Epidermal melanocyte (primary cell): ENCODE measurements at regions not wholly inside any gene's neighbourhood (a gene's known extent, or its start where the extent isn't known, plus 50 kb on each side); places are given as distances from the start of the nearest gene placed in this dataset.
"Not testable (repeated sequence)": the region's sequence is repeated elsewhere in the genome, so short reads cannot be mapped to it uniquely, and the experiment has no call there.

Source experiments
- DNase-seq: peaks from one replicate; pipeline ENCODE4 v3.0.0; 2011; ENCODE audit warnings: low spot score; ENCODE audit not compliant: insufficient read length

DNA sequence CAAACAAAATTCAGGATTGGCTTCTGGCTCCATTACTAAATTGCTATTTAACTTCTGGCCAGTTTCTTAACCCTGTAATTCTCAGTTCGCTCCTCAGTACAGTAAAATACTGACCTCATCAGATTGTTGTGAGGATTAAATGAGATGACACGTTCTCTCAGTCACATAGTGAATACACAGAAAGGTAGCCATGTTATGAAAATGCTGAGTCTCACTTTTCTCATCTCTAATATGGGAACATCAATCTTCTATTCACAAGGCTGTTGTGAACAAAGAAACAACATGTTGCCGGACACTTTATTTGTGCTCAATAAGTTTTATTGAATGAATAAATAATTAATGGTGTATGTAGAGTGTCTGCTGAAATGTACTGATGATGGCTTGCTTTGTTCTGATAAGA is 924.5 kb upstream of the GOT2 start:
- no peak for DNase-seq

DNA sequence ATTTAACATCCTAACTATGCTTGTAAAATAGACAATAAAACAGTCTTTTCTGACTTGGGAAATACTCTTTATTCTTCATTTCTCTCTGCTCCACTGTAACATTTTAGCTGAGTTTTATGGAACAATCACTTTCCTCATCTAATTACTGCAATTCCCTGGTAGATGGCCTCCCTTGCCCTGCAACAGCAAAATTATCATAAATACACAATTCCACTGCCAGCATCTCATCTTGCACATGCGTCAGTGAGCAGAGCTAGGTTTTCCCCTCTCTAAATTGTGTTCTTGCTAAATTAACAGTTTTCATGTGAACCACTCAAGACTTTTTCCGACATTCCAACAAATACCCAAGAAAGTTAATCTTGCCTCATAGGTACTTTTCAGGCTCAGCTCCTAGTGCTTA is 920.9 kb upstream of the GOT2 start:
- no peak for DNase-seq

DNA sequence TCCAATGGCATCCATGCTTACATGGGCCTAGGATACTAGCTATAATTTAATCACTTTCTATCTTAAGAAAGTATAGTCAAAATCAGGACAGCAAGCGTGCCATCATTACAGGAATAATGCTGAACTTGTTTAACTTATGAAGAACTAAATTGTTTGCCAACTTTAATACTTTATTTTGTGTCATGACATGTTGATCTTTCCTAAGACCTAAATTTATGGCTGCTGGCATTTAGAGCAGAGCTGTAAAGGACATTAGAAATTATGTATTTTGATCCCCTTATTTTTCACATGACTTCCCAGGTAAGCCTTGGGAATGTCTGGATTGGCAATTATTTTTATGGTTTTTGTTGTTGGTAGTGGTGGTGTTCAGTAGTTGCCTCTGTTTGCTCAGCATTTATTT is 920.3 kb upstream of the GOT2 start:
- DNase-seq, result no peak

DNA sequence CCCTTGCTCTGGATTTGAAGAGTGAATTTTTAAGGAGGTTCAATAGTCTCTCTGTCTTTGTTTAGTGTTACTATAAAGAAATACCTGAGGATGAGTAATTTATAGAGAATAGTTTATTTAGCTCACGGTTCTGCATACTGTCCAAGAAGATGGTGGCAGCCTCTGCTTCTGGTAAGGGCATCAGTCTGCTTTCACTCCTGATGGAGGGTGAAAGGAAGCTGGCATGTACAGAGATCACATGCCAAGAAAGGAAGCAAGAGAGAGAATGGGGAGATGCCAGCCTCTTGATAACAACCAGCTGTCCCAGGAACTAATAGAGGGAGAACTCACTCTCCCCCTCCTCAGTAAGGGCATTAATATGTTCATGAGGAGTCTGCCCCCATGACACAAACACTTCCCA is 917.5 kb upstream of the GOT2 start:
- DNase-seq, result no peak

DNA sequence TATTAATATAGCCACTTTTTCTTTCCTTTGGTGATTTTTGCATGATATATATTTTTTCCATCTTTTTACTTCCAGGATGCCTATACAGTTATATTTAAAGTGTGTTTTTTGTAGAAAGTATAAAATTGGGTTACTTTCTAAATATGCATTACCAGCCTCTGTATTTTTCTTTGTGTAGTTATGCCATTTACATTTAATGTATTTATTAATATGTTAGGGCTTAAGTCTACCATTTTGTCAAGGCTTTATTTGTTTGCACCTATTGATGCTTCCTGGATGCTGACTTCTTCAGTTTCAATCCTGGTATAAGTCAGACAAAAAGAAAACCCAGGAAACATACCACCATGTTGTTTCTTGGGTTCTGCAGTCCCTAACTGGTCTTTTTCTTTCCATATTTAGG is 911.1 kb upstream of the GOT2 start:
- no peak for DNase-seq

DNA sequence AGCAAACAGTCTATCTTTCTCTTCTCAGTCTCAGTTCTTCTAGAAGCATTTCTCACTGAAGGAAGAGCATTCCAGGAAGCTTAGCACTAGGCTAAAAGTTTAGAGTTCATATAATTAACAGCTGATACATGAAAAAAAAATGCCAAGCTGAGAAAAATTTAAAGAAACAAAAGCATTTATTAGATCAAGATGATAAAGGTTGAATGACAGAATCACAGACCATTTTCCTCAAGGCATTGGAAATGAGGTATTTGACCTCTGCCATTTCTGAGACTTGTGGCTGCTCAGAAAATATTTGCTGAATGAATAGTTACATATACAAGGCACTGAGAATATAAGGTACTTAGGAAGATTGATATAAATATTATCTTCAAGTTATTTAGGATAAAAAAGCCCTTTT is 901.6 kb upstream of the GOT2 start:
- no peak for DNase-seq

DNA sequence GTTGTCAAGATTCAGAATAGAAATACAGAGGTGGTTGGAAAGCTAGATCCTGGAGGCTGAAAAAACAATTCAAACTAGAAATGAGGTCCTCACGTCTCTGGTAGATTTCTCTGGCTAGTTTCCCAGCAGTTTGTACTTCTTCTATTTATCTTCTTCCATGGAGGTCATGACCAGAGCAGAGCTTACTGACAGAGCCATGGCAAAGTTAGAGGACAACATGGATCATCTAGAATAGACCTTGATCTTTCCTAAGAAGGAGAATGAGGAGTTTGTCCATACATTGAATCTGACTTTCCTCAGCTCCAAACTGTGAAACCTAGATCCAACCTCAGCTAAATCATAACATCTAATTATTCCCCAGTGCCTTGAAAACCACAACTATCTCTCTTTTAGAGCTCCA is 900.8 kb upstream of the GOT2 start:
- DNase-seq, result no peak

DNA sequence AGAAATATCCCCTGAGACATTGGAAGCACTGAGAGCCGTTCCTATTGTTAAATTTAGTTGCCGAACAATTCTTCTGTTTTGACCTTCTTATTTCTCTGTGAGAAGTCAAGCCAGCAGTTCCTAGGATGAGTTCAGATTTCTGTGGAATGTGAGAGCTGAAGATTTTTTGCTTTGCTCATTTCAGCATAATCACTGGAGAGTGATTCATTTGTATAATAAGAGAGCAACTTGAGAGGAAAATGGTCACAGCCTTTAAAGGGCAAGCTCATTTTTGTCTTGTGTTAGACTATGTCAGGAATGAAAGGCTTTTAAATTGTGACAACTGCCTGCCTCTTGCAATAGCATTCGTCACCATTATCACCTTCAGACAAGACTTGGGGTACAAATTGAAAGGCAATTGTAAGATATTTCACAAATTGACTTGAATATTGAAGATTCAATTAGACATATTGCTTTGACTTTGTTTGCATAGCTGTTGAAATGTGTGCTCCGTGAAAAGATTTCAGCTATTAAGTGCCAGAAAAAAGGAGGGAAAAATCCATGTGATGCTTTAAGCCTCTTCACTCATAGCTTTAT is 900.0 kb upstream of the GOT2 start:
- DNase-seq, result no peak

DNA sequence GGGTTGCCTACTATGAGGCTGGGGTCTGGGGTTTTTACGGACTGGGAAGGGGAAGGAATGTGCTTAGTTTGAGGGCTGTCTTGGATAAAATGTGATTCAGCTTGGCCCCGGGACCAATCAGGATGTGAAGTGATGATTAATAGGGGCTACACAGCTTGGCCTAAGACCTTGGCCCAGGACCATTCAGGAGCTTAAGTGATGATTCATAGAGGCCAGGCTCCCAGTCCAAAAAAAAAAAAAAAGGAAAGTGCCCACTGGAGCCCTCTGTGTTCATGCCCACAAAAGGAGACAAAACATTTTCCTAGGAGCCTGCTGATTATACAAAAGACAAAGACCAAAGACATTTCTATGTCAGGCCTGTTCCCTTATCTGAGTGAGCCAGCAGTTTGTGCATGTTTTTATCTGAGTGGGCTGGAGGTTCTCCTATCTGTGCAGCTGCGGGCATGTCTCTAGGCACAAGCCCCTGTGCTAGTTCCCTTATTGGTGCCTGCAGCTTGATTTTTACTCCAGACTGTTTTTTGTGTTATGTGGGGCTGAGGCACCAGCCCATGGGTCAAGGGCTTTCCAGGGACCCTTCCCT is 898.2 kb upstream of the GOT2 start:
- DNase-seq, result no peak

DNA sequence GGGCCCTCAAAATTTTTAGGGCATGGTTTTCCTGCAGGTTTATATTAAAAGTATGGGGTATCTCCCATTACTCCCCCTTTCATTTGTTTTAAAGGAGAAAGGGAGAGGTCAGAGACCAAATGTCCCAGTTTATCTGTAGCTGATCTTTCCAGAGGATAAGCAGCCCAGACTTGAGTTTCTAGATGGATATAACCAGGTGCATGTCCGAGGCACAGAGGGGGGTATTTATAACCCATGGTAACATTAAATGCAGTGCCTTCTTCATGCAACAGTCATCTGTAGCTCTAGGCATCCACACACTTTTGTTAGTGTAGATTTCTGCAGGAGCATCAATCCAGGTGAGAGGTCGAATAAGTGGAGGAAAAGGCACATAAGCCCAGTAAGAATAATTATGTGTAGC is 890.3 kb upstream of the GOT2 start:
- not testable (repeated sequence) for DNase-seq

DNA sequence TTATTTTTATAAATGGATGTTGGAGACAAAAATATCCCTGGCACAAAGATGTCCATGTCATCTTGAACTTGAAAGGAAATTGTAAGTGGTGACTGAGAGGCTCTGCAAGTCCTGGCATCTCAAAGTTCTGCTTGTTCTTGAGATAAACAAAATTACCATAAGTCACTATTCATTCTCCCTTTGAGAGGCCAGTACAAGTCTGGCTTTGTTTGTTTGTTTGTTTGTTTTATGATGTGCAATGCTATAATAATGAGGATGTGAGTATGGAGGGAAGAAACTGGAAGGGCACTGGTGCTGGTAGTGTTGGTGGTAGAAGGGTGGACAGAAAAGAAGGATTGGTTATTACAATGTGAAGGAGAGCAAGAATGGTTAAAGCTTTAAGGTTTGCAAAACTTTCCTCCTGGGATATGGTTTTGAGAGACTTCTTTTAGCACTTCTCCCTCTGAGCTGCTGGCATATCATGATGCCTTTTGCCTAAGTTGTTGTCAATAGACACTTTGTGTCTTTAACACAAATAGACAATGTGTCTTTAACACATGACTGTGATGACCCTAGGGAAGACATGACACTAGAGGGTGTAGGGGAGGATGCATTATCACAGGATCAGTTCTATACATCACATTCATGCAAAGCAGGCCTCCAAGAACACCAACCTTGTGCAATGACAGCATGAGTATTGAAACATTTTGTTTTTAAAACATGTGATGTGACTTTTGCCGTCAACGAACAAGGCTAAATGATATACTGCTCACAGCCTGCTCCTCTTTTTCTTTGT is 880.5 kb upstream of the GOT2 start:
- DNase-seq, result no peak

DNA sequence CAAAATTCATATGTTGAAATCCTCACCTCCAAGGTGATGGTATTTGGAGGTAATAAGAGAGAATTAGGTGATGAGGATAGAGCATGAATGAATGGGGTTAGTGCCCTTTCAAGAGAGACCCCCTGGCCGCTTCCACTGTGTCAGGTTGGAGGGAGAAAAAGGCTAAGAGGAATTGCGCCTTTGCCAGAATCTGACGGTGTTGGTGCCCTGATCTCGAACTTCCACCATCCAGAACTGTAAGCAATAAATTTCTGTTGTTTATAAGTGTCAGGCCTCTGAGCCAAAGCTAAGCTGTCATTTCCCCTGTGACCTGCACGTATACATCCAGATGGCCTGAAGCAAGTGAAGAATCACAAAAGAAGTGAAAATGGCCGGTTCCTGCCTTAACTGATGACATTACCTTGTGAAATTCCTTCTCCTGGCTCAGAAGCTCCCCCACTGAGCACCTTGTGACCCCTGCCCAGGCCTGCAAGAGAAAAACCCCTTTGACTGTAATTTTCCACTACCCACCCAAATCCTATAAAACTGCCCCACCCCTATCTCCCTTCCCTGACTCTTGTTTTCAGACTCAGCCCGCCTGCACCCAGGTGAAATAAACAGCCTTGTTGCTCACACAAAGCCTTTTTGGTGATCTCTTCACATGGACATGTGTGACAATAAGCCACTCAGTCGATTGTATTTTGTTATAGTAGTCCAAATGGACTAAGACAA is 878.9 kb upstream of the GOT2 start:
- not testable (repeated sequence) for DNase-seq

DNA sequence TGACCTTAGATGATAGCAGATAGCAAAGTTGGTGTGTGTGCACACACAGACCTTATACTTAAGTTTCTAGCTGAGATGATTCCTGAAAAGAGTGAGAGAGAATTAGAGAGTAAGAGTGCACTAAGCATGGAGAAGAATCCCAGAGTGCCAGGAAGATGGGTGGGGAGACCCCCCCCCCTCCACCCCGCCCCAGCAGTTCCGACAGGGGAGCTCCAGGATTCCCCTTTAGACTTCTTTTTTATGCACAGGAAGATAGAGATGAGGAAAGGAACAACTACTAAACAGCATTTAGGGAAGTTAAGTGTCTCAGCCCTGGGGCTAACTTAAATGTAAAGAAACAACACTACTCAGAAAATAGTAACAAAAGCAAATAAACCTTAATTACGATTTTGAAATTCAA is 878.0 kb upstream of the GOT2 start:
- DNase-seq, result no peak

DNA sequence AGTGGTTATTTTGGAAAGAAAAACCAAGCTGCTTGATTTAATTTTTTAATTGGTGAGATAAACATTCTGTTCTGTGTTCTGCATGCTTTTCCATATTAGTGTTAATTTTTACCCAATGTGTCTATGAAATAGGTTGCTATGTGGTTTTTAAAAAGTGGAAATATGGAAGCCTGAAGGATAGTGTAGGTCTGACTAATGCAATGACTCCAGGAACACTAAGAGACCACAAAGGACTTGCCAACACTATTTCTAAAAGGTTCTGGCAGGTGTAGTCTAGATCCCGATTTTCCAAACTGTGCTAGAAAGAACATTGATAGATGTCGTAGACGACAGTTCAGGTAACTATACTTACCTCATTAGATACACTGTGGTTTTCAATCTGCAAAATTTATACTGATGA is 877.4 kb upstream of the GOT2 start:
- no peak for DNase-seq

DNA sequence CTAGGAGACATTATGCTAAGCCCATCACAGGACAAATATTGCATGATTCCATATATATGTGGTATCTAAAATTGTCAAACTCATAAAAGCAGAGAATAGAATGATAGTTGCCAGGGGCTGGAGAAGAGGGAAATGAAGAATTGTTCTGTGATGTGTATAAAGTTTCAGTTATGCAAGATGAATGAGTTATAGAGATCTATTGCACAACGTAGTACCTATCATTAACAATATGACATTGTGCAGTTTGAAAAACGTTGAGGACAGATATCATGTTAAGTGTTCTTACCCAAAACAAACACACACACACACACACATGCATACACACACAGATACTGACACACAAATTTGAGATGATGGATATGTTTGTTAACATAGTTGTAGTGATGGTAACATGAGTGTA is 871.6 kb upstream of the GOT2 start:
- no peak for DNase-seq

DNA sequence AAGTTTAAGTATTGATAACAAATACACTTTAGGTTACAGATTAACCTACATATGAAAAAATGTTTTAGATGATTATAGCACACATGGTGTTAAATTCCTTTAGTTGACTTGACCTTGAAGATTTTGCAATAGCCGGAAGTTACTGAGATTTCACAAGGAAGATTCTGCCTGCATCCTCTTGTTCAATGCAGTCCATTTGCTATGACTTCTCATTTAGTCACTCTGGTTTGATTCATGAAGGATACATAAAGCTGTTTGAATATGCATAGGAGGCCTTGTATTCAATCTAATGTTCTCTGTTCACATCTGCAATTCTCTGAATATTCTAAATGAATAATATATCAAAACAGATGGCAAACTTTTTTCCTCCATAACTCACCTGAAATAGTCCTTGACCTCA is 870.2 kb upstream of the GOT2 start:
- no peak for DNase-seq

DNA sequence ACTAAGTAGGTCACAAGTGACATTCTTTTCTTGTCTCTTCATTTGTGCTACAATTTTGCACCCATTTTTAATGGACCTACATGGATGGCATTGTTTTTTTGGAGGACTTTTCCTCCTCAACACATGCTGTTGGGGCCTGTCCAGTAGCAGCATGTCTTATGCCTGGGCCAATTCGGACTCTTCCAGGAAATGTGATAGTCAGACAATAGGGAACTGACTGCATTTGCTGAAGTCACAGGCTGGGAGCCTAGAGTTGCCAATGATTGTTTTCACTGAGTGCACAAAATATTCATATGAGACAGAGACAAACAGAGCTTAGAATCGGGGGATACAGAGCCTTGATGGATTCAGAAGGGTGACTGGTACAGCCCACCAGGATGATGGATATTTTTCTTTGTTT is 867.3 kb upstream of the GOT2 start:
- DNase-seq, result no peak

DNA sequence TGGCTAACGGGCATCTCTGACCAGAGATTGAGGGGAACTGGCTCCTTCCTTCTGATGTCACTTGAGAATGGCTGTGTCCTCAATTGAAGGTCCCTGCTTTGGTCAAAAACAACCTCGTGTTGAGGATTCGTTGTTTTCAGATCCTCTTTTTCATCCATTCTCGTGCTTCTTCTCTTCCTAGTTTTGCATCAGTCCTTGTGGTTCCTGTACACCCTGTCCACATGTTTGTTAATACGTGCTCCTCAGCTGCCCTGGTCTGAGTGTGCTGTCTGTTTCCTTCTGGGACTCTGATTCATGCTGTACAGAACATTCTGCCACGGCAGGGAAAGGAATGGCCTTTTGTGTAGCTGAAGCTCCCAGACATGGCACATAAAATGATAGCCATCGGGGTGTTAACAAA is 863.2 kb upstream of the GOT2 start:
- DNase-seq, result no peak

DNA sequence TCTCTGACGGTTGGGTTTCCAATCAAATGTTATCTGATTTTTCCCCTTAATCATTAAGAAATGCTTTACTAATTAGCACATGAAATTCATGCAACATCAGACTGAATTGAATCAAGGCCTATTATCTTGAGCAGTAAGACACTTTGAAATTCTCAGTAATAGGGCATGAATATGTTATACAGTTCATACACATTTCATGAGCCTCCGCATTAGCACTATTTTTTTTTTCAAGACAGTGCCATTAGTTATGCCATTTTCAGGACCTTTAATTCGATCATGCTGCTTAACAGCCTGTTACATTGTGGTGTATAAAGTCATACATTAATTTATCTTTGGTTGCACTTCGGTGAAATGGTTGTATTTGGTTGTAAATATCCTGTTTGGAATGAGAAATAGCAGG is 862.6 kb upstream of the GOT2 start:
- no peak for DNase-seq

DNA sequence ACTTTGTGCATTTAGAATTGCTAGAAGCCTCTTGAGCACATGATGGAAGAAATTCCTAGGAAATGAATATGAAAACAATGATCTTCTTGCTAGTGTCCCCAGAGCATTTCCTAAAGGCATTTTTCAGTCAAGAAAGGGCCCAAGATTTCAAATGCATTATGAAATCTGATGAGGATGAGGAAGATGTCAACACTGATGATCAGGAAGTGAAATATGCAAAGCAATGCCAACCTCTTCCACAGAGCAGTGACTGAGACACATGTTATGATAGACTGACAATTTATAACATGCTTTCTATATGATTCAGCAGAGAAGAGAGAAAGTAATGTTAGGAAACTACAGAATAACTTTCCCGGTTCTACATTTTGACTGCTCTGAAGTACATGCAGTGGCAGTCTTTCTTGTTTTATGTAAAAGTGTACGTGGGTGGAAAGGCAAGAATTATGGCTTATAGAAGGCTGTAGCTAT is 859.1 kb upstream of the GOT2 start:
- no peak for DNase-seq

DNA sequence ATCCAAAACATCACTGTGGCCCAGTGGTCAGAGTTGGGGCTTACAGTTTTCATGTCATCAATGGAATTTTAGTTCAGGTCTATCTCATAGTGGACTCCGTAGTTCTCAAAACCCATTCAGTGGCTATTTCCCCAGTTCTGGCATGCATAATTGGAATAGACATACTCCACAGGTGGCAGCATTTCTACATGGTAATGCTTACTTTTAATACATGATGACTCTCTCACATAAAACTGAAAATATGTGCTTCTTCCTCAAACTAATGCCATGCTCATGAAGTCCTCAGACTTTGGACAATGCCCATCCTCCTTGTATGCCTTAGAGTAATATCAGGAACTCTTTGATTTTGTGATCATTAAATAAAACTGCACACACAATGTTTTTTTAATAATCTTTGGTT is 857.4 kb upstream of the GOT2 start:
- DNase-seq, result no peak

DNA sequence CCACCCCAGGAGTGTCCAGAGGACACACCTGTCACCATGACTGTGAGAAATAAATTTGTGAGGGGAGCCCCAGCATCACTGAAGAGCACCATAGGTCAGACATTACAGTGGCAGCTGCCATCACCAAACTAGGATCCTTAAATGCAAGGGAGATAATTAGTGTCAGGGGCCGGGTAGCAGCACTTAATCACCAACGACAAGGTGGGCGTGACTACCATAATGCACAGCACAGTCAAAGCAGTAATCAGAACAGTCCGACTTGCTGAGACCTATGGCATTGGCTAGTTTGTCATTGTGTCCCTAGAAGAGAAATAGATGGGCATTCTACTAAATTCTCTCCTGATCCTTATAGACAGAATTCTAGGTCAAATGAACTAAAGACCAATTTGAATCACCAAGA is 856.7 kb upstream of the GOT2 start:
- no peak for DNase-seq
